Suprapubic skin (tissue), 4 donors: ENCODE measurements at regions not wholly inside any gene's neighbourhood (a gene's known extent, or its start where the extent isn't known, plus 50 kb on each side); places are given as distances from the start of the nearest gene placed in this dataset.

ENCODE experiments used
- DNase-seq, 2 donors: peaks; one replicate each; pipeline ENCODE4 v3.0.0-alpha.2; 2019; ENCODE audit warnings: low spot score in 2 of 2
- H3K27ac ChIP-seq: fragments of 200-600 bp; sonication (generic); one replicate; pipeline ENCODE4 v1.5.1; 2019
- H3K27me3 ChIP-seq: fragments of 200-600 bp; sonication (generic); one replicate; pipeline ENCODE4 v1.5.1; 2019
- H3K36me3 ChIP-seq: fragments of 200-600 bp; sonication (generic); one replicate; pipeline ENCODE4 v1.5.1; 2019
- H3K4me1 ChIP-seq: fragments of 200-600 bp; sonication (generic); one replicate; pipeline ENCODE4 v1.5.1; 2019
- H3K4me3 ChIP-seq: fragments of 200-600 bp; sonication (generic); one replicate; pipeline ENCODE4 v1.5.1; 2019; ENCODE audit warnings: mild to moderate bottlenecking
- H3K9me3 ChIP-seq: fragments of 200-600 bp; sonication (generic); one replicate; pipeline ENCODE4 v1.5.1; 2019
- EP300 ChIP-seq: sonication (generic); formaldehyde crosslinking; IDR thresholded peaks from one replicate; pipeline ENCODE4 v1.6.1; 2017; ENCODE audit warnings: antibody characterized with exemption
- POLR2A ChIP-seq, 2 donors: fragments of 450-650 bp; IDR thresholded peaks; one replicate each; pipeline ENCODE4 v1.6.1; 2017; ENCODE audit warnings: antibody characterized with exemption in 2 of 2, mild to moderate bottlenecking in 2 of 2, moderate library complexity in 2 of 2
- POLR2AphosphoS5 ChIP-seq, 3 donors: sonication (generic); formaldehyde crosslinking; IDR thresholded peaks; one replicate each; pipeline ENCODE4 v1.6.1; 2017; ENCODE audit warnings: antibody characterized with exemption in 3 of 3
- WGBS: methylation state at CpG from one replicate; pipeline ENCODE4 v1.1.5; 2018; 5-methylcytosine and 5-hydroxymethylcytosine counted together
- TF ChIP-seq, protein P1 (sequence below), 2 donors: fragments of 200-600 bp in 1 of 2; fragments of 450-650 bp in 1 of 2; sonication (generic) in 1 of 2; IDR thresholded peaks; one replicate each; pipeline ENCODE4 v1.5.1; 2016 to 2019; ENCODE audit warnings: antibody characterized with exemption in 2 of 2, mild to moderate bottlenecking in 1 of 2, moderate library complexity in 1 of 2

DNA sequence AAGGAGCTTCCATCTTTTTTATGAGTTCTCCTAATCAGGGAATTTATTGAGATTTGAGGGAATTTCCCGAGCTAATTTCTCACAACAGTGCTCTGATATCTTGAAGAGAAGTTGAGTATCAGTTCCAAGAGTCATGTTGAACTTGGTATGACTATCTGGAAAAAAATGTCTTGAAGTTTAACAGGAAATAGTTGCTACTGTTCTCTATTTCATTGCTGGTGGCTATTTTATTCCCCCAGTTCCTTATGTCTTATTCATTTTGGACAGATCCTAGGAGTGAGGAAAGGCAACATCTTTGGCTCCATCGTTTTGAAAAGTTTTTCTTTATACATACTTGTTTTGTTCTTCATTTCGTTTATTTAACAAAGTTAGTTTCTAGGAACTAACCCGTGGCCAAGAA is 307.8 kb upstream of the AGTR1 start:
- Histone ChIP-seq H3K27me3 (no peaks in the 10 kb centered on the region), H3K27ac (no peak overlapping the region), H3K4me3 (no peak overlapping the region), H3K36me3 (no peaks in the 10 kb centered on the region), H3K9me3 (no peaks in the 10 kb centered on the region), H3K4me1 (no peaks in the 10 kb centered on the region)
- TF ChIP-seq, protein P1, sequence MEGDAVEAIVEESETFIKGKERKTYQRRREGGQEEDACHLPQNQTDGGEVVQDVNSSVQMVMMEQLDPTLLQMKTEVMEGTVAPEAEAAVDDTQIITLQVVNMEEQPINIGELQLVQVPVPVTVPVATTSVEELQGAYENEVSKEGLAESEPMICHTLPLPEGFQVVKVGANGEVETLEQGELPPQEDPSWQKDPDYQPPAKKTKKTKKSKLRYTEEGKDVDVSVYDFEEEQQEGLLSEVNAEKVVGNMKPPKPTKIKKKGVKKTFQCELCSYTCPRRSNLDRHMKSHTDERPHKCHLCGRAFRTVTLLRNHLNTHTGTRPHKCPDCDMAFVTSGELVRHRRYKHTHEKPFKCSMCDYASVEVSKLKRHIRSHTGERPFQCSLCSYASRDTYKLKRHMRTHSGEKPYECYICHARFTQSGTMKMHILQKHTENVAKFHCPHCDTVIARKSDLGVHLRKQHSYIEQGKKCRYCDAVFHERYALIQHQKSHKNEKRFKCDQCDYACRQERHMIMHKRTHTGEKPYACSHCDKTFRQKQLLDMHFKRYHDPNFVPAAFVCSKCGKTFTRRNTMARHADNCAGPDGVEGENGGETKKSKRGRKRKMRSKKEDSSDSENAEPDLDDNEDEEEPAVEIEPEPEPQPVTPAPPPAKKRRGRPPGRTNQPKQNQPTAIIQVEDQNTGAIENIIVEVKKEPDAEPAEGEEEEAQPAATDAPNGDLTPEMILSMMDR (IDR thresholded peaks at IDR 0.05) = no peak
- TF ChIP-seq POLR2A (IDR thresholded peaks at IDR 0.05) = no peak
- no peak for TF ChIP-seq POLR2AphosphoS5 (IDR thresholded peaks at IDR 0.05)
- no peak for TF ChIP-seq EP300
- no peak for DNase-seq
- WGBS = 70% methylated on average over 4 of the region's 4 CpGs

DNA sequence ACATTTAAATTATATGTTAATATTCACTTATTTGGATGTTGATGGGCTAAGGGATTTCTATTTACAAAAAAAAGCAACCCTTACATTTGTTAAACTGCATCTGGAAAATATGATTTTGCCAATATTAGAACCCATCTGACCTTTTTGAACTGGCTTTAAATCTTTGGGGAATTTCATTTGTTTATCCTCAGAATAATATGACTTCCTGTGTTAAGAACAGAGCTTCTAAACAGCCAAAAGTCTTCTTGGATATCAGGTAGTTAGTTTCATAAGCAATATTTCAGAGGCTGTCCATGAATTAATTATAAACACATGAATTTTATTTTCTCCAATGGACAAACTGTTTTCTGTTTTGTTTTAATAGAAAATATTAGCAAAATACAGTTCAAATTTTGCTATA is 301.9 kb upstream of the AGTR1 start:
- H3K4me1 ChIP-seq = no peaks in the 10 kb centered on the region
- TF ChIP-seq EP300 (no peak), POLR2A (IDR thresholded peaks at IDR 0.05) (no peak)
- TF ChIP-seq, protein P1 (IDR thresholded peaks at IDR 0.05) = no peak
- H3K27me3 ChIP-seq = no peaks in the 10 kb centered on the region
- no peaks in the 10 kb centered on the region for H3K9me3 ChIP-seq
- no peak overlapping the region for H3K4me3 ChIP-seq
- no peak overlapping the region for H3K27ac ChIP-seq
- H3K36me3 ChIP-seq = no peaks in the 10 kb centered on the region
- DNase-seq = no peak

DNA sequence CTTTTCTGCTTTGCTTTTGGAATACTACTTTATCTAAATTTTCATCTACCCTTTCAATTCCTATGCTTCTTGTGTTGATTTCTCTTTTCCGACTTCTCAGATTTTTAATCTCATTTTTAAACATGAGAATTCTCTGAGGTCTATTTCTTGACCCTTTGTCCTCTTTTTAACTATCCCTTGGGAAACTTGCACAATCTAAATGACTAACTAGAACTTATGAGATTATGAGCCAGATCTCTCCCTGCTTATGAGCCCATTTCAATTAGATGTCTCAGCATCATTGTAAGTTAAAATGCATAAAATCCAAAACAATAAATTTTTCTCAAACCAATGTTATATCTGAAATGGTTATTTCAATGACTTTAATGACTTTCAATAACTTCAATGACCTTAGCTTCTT is 296.9 kb upstream of the AGTR1 start:
- WGBS = 76% methylated on average over 1 of the region's 1 CpG
- no peaks in the 10 kb centered on the region for H3K4me1 ChIP-seq
- no peaks in the 10 kb centered on the region for H3K9me3 ChIP-seq
- TF ChIP-seq POLR2A (IDR thresholded peaks at IDR 0.05) = no peak
- no peak for TF ChIP-seq EP300
- TF ChIP-seq, protein P1 (IDR thresholded peaks at IDR 0.05) = no peak
- TF ChIP-seq POLR2AphosphoS5 (IDR thresholded peaks at IDR 0.05) = no peak
- no peak overlapping the region for H3K4me3 ChIP-seq
- no peak overlapping the region for H3K27ac ChIP-seq
- no peaks in the 10 kb centered on the region for H3K36me3 ChIP-seq
- no peak for DNase-seq
- no peaks in the 10 kb centered on the region for H3K27me3 ChIP-seq

DNA sequence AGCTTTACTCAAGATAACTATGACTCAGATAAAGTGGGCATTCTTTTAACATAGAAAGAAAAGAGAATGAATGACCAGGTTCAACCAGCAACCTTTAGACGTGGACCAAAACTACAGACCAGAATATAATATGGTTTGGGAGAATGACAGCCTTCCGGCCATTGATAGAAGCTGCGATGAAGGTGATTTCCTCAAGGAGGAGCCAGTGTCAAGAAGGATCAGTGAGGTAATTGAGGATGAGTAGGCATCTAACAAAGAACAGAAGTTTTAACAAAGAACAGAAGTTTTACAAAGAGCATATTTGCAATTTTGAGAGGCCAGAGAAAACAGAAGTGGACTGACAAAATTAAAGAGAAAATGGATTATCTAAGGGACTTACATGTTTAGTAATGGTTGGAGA is 289.0 kb upstream of the AGTR1 start:
- DNase-seq = no peak
- WGBS = 93% methylated on average over 3 of the region's 3 CpGs
- no peak for TF ChIP-seq EP300
- no peak for TF ChIP-seq POLR2A (IDR thresholded peaks at IDR 0.05)
- TF ChIP-seq POLR2AphosphoS5 (IDR thresholded peaks at IDR 0.05) = no peak
- TF ChIP-seq, protein P1 (IDR thresholded peaks at IDR 0.05) = no peak
- Histone ChIP-seq H3K27me3 (no peaks in the 10 kb centered on the region), H3K4me3 (no peak overlapping the region), H3K4me1 (no peaks in the 10 kb centered on the region), H3K9me3 (no peaks in the 10 kb centered on the region), H3K36me3 (no peaks in the 10 kb centered on the region), H3K27ac (no peak overlapping the region)

DNA sequence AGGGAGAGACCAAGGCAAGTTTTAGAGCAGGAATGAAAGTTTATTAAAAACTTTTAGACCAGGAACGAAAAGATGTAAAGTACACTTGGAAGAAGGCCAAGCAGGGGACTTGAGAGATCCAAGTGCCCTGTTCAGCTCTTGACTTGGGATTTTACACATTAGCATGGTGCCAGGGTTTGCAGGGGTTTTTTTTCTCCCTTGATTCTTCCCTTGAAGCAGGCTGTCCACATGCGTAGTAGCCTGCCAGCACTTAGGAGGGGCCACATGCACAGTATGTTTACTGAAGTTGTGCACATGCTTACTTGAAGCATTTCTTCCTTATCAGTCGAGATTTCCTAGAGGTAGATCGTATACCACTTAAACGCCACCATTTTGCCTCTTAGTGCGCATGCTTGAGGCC is 277.5 kb upstream of the AGTR1 start:
- Histone ChIP-seq H3K27me3 (no peaks in the 10 kb centered on the region), H3K9me3 (no peaks in the 10 kb centered on the region), H3K27ac (no peak overlapping the region), H3K4me3 (no peak overlapping the region), H3K4me1 (no peaks in the 10 kb centered on the region), H3K36me3 (no peaks in the 10 kb centered on the region)
- TF ChIP-seq, protein P1 (IDR thresholded peaks at IDR 0.05) = no peak
- TF ChIP-seq POLR2AphosphoS5 (IDR thresholded peaks at IDR 0.05) = no peak
- no peak for TF ChIP-seq EP300
- TF ChIP-seq POLR2A (IDR thresholded peaks at IDR 0.05) = no peak
- no peak for DNase-seq
- WGBS = 74% methylated on average over 6 of the region's 6 CpGs
